GM19467 (cell line): ENCODE measurements at regions not wholly inside any gene's neighbourhood (a gene's known extent, or its start where the extent isn't known, plus 50 kb on each side); places are given as distances from the start of the nearest gene placed in this dataset.
"Not testable (repeated sequence)": the region's sequence is repeated elsewhere in the genome, so short reads cannot be mapped to it uniquely, and the experiment has no call there.

ENCODE experiments used
- ATAC-seq: cut with Tn5 transposase; IDR thresholded peaks from one replicate; pipeline ENCODE4 v1.9.1; 2021; ENCODE audit warnings: mild to moderate bottlenecking, moderate library complexity; ENCODE audit not compliant: unreplicated experiment

DNA sequence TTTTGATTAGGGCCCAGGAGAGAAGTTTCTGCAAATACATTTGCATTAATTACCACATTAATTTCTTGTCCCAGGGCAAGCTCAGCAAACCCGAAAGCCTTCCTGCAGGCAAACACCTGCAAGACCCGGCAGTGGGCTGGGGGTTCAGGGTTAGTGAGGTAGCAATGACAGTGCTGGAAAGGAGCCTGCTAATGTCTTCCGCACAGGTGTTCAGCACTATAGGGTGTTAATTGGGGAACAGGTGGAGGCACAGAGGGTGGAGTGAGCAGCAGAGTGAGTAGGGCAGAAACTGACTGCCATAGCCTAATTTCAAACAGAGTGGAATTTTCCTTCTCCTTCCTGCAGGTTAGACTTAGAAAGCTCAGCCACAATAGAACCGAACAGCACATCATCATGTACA lies 50.9 kb upstream of the UBASH3B start:
- ATAC-seq: no peak

DNA sequence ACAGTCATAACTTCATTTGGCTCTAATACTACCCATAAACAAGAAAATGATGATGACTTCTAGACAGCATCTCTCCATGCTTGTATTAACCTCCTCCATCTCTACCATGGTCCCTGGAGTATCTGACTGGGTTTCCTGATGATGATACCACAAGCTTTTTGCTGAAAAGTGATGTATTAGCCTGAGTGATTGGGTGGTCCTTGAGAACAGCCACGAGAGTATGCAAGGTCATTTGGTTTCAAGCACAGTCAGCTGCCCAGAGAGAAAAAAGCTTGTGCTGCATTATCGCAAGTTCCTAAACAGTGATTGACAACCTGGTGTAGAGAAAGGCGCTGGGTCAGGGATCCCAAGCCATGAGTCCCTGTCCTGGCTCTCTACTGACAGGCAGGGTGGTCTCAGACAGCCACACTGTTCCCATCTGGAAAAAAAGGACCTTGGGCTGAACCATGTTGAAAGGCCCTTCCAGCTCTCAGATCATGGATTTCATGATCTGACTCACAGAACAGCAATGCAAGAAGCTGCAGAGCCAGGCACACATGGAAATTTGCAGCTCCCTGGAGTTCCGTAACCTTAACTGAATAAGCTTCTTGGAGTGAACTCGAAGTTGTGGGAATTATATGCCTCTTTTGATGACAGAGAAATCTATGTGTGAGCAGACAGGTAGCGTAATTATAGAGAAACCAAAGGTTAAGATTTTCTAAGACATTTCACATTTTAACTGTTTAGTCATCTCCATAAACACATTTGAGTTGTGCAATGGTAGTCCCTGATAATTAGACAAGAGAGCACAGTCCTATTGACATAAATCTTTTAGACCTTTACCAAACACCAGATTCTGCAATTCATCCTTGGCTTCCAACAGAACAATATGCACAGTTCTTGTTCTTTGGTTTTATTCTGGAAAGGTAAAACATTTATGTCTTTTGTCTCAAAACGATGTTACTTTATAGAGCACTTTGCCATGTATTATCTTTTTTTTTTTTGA lies 54.1 kb upstream of the UBASH3B start:
- no peak for ATAC-seq

DNA sequence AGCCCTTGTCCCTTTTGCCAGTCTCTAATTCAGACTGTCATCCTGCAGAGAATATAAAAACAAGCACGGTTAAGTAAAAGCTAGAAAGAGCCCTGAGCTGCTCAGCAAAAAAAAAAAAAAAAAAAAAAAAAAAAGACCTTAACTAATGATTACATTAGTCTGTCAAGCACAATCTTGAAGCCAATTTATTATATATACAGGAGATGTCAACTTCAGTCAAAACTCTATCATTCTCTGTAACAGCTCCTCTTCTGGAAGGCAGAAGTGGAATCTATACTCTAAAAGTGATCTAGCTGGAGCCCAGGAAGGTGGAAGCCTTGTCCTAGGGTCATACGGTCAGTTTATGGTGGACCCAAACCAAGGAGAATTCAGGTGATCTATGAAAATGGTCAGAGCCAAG lies 55.2 kb upstream of the UBASH3B start:
- ATAC-seq: no peak

DNA sequence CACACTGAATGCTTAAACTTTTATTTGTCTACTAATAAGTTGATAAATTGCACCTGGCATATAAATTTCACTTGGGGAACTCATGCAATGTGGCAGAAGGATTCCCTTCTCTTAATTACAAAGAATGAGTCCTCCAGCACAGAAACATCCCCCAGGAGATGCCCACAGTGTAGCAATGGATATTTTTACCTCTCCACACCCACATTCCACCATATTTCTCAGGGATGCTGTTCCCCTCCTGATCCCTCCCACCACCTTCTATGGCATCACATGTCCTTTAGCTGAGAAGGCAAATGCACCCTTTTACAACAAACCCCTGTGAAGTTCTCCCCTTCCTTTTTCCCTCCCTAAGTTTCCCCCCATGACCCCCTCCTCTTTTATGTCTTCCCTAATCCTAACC lies 56.1 kb upstream of the UBASH3B start:
- ATAC-seq: no peak

DNA sequence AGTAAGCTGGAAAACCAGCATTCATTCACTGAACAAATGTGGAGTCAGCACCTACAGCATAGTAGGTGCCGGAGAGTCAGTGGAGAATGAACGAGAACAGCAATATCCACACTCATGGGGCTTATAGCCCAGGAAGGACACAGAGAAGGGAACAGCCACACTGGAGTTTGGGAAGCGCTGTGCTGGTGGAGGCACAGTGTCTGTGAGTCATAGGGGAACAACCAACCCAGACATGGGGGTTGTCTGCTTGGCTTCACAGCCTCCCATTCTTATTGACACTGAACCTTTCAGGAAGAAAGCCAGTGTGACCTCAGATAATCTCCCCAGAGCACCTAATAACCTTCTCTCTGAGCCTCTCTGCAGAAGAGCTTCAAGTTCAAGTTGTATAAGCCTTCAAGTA lies 56.6 kb upstream of the UBASH3B start:
- ATAC-seq: no peak

DNA sequence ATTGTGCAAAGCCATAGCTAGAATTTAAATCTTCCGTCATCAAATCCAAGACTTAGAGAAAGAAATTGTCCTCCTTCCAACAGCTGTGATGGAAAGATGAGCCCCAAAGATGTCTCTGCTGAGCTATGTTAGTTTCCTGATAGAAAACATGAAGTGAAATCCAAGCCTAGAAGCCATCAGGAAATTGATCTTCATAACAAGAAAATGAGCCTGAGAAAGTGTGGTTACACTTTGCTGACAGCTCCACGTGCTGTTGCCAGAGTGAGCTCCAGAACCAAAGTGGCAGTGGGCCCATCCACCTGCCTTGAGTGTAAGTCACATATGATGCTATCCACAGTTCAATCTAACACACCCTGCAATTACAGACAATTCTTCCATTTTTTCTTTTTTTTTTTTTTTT lies 58.0 kb upstream of the UBASH3B start:
- ATAC-seq: no peak

DNA sequence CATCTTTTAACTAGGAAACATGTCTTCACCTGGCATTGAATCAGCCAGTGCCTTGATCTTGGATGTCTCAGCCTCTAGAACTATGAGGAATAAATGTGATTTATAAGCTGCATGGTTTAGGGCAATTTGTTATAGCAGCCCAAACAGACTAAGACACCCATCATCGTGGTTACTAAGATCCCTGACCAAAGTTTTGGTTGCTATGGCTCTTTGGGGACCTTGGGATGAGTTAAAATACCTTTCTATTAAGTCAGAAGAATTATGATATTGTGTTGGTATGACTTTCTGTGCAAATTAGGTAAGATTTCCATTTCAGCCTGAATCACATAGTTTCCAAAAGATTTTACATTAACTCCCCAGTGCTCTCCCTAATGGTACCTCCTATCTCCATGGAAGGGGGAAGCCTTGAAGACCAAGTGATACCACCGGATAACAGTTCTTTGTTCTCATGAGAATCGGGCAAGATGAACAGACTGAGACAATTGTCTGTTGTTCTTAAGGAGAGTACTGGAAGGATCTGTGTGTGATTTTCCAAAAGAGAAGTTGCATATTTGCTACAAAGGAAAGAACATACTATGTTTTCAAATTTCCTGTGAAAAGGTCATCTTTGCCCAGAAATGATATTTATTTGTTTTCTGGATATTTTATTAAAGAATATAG lies 60.4 kb upstream of the UBASH3B start:
- ATAC-seq: no peak

DNA sequence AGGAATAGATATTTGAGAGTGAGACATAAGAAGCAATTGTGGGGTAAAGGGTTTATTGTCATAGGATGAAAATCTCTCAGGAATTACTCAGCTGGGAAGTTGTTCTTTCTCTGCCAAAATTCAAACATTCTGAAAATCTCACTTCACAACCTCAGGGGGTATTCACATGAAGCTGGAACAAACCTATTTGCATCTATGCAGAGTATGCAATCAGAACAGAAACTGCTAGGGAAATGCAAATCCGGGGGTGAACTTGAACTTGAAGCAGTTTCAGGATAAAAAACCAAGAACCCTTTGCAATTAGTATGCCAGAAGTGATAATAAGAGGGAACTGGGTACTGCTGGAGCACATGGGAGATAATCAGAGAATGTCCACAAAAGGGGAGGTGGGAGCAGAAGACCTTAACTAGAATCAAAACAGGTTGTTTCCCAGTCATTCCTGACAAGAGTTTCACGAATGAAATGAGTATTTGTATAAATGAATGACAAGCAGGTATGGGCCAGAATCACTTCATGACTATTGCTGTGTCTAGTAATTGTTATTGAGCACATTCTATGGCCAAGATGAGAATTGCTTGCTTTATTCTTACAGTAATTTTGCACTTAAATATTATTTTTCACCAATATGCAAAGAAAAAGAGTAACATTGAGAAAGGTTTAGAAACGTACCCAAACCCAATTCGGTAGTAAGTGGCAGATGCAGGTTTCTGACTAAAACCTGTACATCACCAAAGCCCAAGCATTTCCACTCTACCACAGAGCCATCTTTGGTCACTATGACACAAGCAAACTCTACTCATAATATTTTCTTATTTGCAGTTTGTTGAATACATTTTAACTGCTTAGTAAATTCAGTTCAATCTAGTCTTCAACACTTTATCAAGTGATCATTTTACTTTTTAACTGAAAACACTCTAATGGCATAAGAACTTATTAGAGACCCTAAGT lies 61.8 kb upstream of the UBASH3B start:
- no peak for ATAC-seq

DNA sequence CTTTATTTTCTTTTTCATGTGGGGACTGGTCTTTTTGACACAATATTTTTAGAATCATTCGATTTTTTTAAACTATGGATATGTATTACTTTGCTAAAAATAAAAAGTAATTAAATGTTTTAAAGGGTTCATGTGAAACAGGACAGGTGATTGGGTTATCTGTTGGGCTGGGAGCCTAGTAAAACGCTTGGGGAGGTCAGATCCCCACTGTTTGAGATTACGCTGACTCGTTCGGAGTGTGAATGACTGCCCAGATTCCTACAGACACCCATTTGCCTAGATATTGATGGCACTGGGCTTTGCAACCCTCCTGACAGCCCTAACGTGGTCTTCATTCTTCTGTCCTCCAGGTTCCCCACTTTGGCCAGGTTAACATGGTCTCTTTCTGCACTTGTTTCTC lies 62.9 kb upstream of the UBASH3B start:
- no peak for ATAC-seq

DNA sequence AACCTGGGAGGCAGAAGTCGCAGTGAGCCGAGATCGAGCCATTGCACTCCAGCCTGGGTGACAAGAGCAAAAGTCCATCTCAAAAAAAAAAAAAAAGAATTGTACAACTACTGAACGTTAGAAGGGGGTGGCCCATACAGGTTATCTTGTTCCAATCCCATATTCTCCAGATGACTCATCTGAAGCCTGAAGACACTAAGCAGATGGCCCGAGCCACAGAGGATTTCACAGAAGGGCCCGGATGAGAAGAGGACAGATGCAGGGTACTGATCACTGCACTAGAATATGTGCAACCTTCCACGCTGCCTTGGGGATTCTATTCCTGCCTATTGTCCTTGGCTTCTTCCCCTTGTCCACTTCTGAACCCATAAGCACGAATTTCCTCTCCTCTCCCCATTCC lies 70.9 kb upstream of the UBASH3B start:
- ATAC-seq: no peak

DNA sequence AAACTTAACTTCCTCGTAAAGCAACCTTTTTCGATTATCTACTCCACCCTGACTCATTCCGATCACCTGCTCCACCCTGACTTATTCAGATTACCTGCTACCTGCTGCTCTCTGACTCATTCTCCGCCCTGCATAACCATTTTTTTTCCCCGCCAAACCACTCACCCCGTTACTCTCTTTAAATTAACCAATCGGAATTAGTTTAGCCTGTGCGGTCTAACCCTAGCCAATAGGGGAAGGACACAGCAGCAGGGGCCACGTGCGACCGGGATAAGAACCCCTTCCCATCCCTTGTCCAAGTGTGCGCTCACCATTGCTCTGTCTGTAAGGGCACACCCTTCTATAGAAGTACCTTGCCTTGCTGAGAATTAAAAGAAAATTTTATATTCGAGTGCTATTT lies 75.5 kb upstream of the UBASH3B start:
- not testable (repeated sequence) for ATAC-seq

DNA sequence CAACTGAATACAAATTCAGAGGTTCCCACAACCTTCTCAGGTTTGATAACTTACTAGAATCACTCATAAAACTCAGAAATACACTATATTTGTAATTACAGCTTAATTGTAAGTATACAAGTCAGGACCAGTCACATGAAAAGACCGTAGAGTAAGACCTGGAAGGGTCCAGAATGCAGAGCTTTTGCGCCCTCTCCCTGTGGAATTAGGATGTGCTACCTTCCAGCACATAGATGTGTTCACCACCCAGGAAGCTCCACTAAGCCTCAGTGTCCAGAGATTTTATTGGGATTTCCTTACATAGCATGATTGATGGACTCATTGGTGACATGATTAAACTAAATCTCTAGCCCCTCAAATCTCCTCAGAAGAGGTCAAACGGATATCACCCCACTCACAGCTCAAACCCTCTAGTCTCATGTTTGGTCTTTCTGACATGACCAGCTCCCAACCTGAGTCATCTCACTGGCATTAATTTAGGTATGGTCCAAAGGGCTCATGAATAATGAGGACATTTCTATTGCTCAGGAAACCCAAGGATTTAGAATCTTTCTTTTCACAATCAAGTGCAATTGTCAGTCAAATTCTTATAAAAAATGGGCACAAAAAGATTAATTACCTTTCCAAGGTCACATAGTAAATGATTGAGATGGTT lies 77.2 kb upstream of the UBASH3B start:
- ATAC-seq: no peak

DNA sequence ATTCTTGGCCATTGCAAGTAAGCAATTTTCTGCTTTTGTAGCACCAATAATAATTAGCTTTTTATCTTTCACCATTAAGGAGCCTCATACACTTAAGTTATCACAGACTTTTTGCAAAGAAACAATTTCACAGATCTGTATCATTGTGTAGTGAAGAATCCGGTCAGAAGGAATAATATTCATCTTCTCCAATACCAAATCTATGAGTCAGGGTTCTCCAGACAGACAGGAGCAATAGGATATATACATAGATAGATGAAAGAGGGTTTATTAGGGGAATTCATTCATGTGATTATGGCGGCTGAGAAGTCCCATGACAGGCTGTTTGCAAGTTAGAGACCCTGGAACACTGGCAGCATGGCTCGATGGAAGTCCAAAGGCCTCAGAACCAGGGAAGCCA lies 82.9 kb upstream of the UBASH3B start:
- no peak for ATAC-seq

DNA sequence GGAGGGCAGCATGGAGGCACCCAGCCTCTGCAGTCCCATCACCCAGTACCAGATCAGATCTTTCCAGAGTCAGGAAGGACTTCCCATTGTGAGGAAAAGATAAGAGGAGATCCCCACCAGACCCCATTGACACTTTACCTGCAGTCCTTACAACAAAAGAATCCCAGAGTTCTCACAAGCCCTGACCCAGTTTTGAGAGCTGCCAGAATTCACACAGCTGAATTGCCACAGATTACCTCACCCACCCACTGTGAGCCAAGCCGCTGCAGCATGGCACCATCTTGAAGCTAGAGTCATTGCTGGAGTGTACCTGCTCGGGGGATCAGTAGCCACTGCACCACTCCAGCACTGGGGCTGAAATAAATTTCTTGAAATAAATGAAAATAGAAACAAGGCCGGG lies 91.8 kb upstream of the UBASH3B start:
- ATAC-seq: no peak

DNA sequence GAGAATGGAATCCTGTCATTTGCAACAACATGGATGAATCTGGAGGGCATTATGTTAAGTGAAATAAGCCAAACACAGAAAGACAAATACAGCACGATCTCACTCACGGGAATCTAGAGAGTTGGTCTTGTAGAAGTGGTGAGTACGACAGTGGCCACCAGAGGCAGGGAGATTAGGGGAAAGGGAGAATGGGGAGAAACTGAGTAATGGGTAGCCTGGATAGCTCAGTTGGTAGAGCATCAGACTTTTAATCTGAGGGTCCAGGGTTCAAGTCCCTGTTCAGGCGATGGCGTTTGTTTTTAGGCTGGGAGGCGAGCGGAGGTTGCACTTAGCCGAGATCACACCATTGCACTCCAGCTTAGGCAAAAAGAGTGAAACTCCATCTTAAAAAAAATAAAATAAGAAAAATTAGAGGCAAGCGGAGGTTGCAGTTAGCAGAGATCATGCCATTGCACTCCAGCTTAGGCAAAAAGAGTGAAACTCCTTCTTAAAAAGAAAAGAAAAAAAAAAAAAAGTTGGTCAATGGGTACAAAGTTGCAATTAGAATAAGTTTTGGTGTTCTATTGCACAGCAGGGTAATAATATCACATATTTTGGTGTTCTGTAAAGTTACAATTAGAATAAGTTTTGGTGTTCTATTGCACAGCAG lies 95.7 kb upstream of the UBASH3B start:
- ATAC-seq: no peak

DNA sequence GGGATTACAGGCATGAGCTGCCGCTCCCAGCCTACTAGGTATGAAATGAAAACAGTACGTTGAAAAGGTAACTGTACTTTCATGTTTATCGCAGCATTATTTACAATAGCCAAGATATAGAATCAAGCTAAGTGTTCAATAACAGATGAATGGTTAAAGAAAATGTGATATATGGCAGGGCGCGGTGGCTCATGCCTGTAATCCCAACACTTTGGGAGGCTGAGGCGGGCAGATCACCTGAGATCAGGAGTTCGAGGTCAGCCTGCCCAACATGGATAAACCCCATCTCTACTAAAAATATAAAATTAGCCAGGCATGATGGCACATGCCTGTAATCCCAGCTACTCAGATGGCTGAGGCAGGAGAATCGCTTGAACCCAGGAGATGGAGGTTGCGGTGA lies 96.3 kb upstream of the UBASH3B start:
- ATAC-seq: not testable (repeated sequence)

DNA sequence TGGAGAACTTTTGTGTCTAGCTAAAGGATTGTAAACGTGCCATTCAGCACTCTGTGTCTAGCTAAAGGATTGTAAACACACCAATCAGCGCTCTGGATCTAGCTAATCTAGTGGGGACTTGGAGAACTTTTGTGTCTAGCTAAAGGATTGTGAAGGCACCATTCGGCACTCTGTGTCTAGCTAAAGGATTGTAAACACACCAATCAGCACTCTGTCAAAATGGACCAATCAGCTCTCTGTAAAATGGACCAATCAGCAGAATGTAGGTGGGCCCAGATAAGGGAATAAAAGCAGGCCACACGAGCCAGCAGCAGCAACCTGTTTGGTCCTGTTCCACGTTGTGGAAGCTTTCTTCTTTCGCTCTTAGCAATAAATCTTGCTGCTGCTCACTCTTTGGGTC lies 98.4 kb upstream of the UBASH3B start:
- ATAC-seq: not testable (repeated sequence)

DNA sequence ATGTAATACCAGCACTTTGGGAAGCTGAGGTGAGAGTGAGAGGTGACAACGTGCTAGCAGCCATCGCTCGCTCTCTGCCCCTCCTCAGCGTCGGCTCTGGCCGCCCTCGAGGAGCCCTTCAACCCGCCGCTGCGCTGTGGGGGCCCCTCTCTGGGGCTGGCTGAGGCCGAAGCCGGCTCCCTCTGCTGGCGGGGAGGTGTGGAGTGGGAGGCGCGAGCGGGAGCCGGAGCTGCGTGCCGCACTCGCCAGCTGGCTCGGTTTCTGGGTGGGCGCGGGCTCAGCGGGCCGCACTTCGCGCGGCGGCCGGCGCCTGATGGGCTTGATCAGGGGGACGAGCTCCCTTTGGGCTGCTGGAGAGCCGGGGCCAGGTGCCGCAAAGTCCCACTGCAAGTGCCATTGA lies 98.9 kb upstream of the UBASH3B start:
- no peak for ATAC-seq

DNA sequence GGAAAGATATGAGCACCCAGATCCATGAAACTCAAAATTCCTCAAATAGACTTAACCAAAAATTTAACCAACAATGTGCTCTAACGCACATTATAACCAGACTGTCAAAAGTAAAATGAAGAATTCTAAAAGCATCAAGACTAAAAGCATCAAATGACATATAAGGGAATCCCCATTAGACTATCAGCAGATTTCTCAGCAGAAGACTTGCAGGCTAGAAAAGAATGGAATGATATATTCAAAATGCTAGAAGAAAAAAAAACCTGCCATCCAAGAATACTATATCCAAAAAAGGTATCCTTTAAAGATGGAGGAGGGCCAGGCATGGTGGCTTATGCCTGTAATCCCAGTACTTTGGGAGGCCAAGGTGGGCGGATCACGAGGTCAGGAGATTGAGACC lies 117.5 kb upstream of the UBASH3B start:
- ATAC-seq: no peak

DNA sequence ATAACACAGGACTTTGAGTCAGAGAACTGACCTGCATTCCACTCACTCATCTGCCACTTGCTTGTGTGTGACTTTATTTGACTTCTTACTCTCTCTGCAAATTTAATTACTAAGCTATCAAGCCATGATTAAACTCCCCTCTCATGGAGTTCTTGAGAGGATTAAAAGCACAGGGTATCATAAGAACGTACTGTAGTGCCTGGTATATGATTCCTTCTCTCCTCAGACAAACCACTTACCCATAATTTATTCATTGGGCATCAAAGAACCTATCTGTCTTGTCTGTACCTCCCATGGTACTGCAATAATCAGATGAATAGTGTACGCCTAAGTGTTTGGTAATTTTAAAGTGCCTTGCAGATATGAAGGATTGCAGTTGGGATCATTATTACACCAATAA lies 130.6 kb upstream of the UBASH3B start:
- ATAC-seq: no peak
